ENCODE measurements at regions not wholly inside any gene's neighbourhood (a gene's known extent, or its start where the extent isn't known, plus 50 kb on each side); places are given as distances from the start of the nearest gene placed in this dataset.

DNA sequence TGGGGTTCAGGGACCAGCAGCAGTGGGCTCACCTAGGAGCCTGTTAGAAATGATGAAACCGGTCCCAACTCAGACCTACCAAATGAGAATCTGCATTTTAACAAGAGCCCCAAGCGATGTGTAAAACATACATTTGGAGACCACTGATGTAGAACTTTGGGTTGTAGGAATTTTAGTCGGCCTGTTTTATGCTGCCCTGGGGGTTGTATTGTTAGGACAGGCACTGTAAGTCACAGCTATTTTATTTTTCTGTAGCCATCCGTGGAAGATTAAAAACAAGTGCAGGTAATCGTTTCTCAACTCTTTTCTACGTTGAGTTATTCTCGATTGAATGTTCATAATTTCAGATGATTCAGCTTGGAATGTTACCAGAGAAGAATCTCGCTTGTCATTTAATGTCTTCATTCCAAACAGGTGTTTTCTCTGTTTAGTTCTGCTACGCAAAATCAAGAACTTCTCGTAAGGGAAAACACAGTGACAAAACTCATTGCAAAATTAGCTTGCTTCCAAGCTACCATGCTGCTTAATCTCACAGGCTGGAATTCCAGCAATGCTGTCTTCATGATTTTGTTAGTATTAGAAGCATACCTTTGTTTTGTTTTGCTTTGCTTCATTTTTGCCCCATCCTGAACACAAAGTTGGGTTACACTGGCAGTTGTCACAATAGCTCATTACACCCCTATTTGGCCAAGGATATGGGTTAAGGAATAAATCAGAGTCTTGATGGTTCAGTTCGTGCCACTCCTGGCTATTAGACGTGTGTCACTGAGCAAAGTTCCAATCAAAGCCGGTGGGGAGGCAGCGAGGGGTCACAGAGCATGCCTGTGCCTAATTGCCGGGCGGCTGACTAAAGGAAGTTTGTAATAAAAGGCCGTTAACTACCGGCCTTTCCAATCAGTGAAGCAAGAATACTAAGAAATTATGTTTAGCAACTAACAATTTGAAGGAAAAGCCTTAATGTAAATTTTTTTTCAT, 676.9 kb downstream of the GATA3 start:
- in situ Hi-C loops (cut with MboI; ENCODE audit: low pct_unique_long_range_greater_than_20kb, low sequenced_read_pairs, unreplicated experiment): no loop called here
- TF ChIP-seq, protein P1, sequence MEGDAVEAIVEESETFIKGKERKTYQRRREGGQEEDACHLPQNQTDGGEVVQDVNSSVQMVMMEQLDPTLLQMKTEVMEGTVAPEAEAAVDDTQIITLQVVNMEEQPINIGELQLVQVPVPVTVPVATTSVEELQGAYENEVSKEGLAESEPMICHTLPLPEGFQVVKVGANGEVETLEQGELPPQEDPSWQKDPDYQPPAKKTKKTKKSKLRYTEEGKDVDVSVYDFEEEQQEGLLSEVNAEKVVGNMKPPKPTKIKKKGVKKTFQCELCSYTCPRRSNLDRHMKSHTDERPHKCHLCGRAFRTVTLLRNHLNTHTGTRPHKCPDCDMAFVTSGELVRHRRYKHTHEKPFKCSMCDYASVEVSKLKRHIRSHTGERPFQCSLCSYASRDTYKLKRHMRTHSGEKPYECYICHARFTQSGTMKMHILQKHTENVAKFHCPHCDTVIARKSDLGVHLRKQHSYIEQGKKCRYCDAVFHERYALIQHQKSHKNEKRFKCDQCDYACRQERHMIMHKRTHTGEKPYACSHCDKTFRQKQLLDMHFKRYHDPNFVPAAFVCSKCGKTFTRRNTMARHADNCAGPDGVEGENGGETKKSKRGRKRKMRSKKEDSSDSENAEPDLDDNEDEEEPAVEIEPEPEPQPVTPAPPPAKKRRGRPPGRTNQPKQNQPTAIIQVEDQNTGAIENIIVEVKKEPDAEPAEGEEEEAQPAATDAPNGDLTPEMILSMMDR (IDR thresholded peaks at IDR 0.05; ENCODE audit: extremely low read depth, insufficient read depth, missing control alignments): no peak
- no peak for DNase-seq (ENCODE audit: low spot score)

DNA sequence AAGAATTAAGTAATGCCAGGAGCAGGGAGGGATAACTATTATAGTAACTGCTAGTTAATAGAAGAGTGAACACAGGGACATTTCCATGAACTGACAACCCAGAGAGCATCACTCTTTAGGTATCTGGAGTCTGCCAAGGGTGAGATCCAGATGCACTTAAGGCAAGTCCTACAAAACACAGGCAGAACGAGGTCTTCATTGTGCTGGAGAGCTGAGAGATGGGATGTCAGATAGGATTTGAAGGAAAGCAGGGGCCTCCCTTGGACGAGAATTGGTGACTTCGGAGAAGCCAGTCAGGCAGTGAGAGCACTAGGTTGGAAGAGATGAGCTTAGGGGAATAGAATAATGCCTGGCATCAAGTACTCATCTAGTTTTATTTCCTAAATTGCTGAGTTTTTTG, 684.5 kb downstream of the GATA3 start:
- in situ Hi-C loops (cut with MboI; ENCODE audit: low pct_unique_long_range_greater_than_20kb, low sequenced_read_pairs, unreplicated experiment): no loop called here
- TF ChIP-seq, protein P1 (IDR thresholded peaks at IDR 0.05; ENCODE audit: extremely low read depth, insufficient read depth, missing control alignments): no peak
- DNase-seq (ENCODE audit: low spot score): no peak

DNA sequence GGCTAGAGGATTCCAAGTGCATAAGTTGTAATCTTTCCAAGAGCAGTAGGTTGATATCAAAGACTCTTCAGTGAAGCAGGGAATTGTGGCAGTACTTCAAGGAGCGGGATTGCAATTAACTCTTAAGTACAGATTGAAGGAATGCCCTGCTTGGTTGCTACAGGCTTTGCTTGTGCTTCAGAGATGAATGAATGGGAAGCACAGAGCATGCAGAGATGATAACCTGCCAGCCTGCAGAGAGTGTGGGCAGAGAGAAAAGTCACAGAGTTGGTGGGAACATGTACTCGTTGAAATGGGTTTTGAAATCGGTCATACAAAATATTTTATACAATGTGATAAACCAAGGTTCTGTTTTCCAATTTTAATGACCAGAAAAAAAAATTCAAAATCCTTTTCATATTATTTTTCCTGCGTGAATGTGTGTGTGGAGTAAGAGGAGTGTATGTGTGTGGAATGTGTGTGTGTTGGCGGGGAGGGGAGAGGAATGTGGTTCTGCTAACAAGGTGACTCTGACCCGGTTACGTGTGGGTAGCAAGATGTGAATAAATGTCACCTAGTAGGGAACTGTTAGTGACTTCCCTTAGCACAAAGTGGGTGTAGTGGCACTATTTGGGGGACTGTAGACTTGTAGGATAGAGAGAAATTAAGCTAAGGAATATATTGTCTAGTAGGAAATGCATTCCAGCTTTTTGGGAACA, 697.8 kb downstream of the GATA3 start:
- DNase-seq (ENCODE audit: low spot score): no peak
- in situ Hi-C loops (cut with MboI; ENCODE audit: low pct_unique_long_range_greater_than_20kb, low sequenced_read_pairs, unreplicated experiment): no loop called here
- TF ChIP-seq, protein P1 (IDR thresholded peaks at IDR 0.05; ENCODE audit: extremely low read depth, insufficient read depth, missing control alignments): no peak

DNA sequence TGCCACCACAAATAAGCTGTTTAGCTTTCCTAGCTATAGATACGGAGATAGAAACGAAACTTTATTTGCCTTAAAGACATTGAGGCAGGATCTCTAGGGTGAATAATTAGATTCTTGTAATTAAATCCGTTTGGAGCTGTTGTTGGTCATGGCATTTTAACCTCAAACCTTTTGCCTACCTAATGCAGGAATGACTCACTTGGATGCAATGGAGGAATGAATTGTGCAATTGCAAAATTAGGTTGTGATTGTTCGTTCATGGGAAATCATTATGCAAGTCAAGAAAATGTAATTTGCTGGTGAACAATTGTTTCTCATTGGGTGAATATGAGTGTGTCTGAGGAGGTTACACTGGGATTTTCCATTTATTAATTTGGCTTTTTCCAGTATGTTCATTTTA, 703.5 kb downstream of the GATA3 start:
- no peak for DNase-seq (ENCODE audit: low spot score)
- TF ChIP-seq, protein P1 (IDR thresholded peaks at IDR 0.05; ENCODE audit: extremely low read depth, insufficient read depth, missing control alignments): no peak
- in situ Hi-C loops (cut with MboI; ENCODE audit: low pct_unique_long_range_greater_than_20kb, low sequenced_read_pairs, unreplicated experiment): no loop called here

DNA sequence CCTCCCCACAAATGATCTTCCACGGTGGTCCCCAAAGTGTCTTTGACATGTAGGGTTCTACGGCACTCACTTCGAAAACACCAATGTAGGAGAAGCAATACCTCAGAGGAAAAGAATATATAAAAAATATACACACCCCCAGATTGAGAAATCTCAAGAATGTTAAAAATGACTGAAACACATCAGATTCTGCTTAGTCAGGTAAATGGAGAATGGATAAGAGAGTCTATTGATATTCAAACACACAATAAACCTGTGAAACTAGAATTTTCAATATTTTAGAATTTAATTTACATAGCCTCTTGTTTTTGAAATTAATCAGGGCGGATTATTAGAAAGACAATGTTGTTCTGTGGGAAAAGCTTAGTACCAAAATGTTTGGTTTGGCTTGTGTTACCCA, 712.4 kb downstream of the GATA3 start:
- TF ChIP-seq, protein P1 (IDR thresholded peaks at IDR 0.05; ENCODE audit: extremely low read depth, insufficient read depth, missing control alignments): no peak
- no peak for DNase-seq (ENCODE audit: low spot score)
- in situ Hi-C loops (cut with MboI; ENCODE audit: low pct_unique_long_range_greater_than_20kb, low sequenced_read_pairs, unreplicated experiment): no loop called here

DNA sequence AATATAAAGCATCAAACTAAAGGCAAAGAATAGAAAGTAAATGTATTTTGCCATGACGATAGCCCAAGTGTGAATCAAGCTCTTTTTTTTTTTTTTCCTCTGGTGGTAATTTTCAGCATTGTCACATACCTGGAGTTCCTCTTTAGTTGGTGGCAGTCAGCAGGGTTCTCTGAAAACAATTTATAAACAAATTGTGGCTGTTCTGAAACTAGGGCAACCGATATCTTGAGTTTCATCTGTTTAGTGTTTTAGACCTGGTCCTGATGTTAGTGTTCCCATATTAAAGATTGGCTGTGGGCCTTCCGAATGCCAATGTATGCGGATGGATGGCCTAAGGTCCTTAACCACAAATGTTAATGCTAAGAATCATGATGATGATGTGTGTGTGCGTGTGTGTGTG, 713.1 kb downstream of the GATA3 start:
- no peak for DNase-seq (ENCODE audit: low spot score)
- in situ Hi-C loops (cut with MboI; ENCODE audit: low pct_unique_long_range_greater_than_20kb, low sequenced_read_pairs, unreplicated experiment): no loop called here
- TF ChIP-seq, protein P1 (IDR thresholded peaks at IDR 0.05; ENCODE audit: extremely low read depth, insufficient read depth, missing control alignments): no peak

All from GM13977 (cell line).